T-helper 1 cell treated with Interleukin-12 subunit alpha and Interleukin-12 subunit beta and Interleukin-4 antibody, amounts not matched to agents 30 ng/mL and 1 ng/mL, for 36 hours (primary cell): ENCODE measurements at regions not wholly inside any gene's neighbourhood (a gene's known extent, or its start where the extent isn't known, plus 50 kb on each side); places are given as distances from the start of the nearest gene placed in this dataset.
"Not testable (repeated sequence)": the region's sequence is repeated elsewhere in the genome, so short reads cannot be mapped to it uniquely, and the experiment has no call there.

Experiments
- intact Hi-C: fragments of 100-400 bp; cut with micrococcal nuclease; formaldehyde crosslinking; loops from one replicate; pipeline ENCODE4 v1.15.1; 2024

DNA sequence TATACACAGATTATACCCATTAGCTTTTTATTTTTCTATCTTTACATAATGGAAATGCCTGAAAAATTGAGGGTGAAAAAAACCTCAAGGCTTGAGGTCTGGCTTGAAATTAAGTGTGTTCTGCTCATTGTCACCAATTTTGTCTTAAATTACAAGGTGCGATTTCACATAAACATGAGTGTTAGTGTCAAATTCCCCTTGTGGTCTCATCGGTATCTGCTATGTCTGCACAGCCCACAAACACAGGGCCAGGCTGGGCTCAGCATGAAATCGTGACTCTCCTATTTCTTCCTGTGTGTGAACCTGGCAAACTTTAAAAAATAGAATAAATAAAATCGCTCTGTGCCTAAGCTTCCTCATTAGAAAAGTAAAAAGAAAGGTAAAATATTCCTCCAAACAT, 109.1 kb downstream of the CRLF2 start:
- intact Hi-C loops = no loop called here

GRCh38 chrX:1102786-1103185, 109.7 kb downstream of the CRLF2 start:
- intact Hi-C loops = no loop called here

DNA sequence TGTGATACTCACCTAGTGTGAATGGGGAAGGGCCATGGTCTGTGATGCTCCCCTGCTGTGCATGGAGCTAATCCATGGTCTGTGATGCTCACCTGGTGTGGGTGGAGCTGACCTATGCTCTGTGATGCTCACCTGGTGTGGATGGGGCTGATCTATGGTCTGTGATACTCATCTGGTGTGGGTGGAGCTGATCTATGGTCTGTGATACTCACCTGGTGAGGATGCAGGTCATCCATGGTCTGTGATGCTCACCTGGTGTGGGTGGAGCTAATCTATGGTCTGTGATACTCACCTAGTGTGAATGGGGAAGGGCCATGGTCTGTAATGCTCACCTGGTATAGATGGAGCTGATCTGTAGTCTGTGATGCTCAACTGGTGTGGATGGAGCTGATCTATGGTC, 110.2 kb downstream of the CRLF2 start:
- intact Hi-C loops = not testable (repeated sequence)

- intact Hi-C loops = no loop called here
These were observed 113.2 kb downstream of the CRLF2 start for GRCh38 chrX:1099146-1099770.

DNA sequence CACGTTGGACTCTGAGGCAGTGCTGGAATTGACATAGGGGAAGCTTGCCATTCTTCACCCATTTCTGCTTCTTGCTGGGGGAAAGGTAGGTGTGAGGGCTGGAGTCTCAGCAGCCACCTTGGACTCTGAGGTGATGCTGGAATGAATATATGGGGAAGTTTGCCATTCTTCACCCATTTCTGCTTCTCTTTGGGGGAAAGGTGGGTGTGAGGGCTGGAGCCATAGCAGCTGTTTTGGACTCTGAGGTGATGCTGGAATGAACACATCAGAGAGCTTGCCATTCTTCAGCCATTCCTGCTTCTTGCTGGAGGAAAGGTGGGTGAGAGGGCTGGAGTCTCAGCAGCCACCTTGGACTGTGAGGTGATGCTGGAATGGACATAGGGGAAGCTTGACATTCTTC, 115.1 kb downstream of the CRLF2 start:
- intact Hi-C loops = no loop called here

- intact Hi-C loops = no loop called here
These were observed 117.7 kb downstream of the CRLF2 start for GRCh38 chrX:1094566-1095333.

GRCh38 chrX:1093586-1094421, 118.6 kb downstream of the CRLF2 start:
- intact Hi-C loops = loop anchor here (1.0 to 2.0 kb wide), 4 partner anchors 17 to 775 kb away; partner anchors contain the start of gene GTPBP6

- intact Hi-C loops = loop anchor here (1.0 to 2.0 kb wide), 4 partner anchors 16 to 774 kb away; partner anchors contain the start of gene GTPBP6
These were observed 119.3 kb downstream of the CRLF2 start for GRCh38 chrX:1093121-1093520.

- intact Hi-C loops = no loop called here
These were observed 125.7 kb downstream of the CRLF2 start for GRCh38 chrX:1086444-1087409.

GRCh38 chrX:1085871-1086270, 126.6 kb downstream of the CRLF2 start:
- intact Hi-C loops = not testable (repeated sequence)

- intact Hi-C loops = no loop called here
These were observed 127.8 kb downstream of the CRLF2 start for GRCh38 chrX:1084689-1085088.

- intact Hi-C loops = loop anchor here (1.0 kb wide), 1 partner anchor 16 kb away; no protein-coding TSS in a partner anchor
These were observed 135.4 kb downstream of the CRLF2 start for GRCh38 chrX:1076871-1077651.

DNA sequence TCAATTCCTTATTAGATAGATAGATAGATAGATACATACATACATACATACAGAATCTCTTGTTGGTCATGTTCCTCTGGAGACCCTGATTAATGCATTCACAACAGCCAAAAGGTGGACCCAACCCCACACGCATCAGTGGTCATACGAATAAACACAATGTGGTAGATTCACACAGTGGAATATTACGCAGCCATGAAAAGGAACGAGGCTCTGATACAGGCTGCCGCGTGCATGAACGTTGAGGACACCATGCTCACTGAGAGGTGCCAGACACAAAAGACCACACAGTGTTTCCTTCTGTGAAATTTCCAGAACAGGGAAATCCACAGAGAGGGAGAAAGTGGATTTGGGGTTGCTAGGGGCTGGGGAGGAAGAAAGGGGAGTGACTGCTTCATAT, 136.7 kb downstream of the CRLF2 start:
- intact Hi-C loops = loop anchor here (2.0 kb wide), 1 partner anchor 161 kb away; no protein-coding TSS in a partner anchor

DNA sequence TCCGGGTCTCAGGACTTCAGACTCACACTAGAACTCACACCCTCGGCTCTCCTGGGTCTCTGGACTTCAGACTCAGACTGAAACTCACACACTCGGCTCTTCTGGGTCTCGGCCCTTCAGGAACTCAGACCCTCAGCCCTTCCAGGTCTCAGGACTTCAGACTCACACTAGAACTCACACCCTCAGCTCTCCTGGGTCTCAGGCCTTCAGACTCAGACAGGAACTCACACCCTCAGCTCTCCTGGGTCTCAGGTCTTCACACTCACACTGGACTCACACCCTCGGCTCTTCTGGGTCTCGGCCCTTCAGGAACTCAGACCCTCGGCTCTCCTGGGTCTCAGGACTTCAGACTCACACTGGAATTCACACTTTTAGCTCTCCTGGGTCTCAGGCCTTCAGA, 137.3 kb downstream of the CRLF2 start:
- intact Hi-C loops = loop anchor here (2.0 kb wide), 1 partner anchor 160 kb away; no protein-coding TSS in a partner anchor

- intact Hi-C loops = loop anchor here (2.0 to 5.0 kb wide), 4 partner anchors 62 to 502 kb away; no protein-coding TSS in a partner anchor
These were observed 137.7 kb downstream of the CRLF2 start for GRCh38 chrX:1074755-1075154.

DNA sequence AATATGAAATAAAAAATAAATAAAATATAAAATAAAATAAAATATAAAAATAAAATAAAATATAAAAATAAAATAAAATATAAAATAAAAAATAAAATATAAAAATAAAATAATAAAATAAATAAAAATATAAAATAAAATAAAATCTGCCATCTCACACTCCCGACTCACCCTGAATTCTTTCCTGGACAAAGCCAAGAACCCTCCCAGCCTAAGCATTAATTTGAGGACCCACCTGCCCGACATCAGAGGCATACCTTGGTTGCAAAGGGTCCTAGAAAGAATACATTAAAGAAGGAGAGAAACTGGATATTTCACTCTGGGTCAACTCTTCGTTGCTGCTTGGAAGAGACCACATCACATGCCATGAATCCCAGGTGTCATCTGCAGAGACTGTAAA, 138.3 kb downstream of the CRLF2 start:
- intact Hi-C loops = loop anchor here (2.0 to 5.0 kb wide), 4 partner anchors 62 to 502 kb away; no protein-coding TSS in a partner anchor

DNA sequence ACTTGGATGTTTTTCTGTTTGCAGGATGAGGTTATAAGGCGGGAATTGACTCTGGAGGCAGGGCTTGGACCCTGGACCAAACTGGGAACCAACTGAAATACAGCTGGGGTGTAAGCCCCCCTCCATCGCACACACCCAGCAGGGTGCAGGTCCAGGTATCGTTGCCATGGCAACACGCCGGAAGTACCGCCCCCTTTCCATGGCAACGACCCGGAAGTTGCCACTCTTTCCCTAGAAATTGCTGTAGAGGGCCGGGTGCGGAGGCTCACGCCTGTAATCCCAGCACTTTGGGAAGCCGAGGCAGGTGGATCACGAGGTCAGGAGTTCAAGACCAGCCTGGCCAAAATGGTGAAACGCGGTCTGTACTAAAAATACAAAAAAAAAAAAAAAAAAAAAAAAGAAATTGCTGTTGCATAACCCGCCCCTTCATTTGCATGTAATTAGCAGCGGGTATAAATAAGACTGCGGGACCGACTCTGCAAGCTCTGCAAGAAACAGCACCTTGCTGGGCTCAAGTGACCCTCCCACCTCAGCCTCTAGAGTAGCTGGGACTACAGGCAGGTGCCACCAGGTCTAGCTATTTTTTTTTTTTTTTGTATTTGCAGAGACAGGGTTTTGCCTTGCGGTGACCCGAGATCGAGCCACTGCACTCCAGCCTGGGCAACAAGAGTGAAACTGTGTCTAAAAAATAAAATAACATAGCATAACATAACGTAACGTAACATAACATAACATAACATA, 139.6 kb downstream of the CRLF2 start:
- intact Hi-C loops = loop anchor here (5.0 kb wide), 3 partner anchors 61 to 501 kb away; no protein-coding TSS in a partner anchor

DNA sequence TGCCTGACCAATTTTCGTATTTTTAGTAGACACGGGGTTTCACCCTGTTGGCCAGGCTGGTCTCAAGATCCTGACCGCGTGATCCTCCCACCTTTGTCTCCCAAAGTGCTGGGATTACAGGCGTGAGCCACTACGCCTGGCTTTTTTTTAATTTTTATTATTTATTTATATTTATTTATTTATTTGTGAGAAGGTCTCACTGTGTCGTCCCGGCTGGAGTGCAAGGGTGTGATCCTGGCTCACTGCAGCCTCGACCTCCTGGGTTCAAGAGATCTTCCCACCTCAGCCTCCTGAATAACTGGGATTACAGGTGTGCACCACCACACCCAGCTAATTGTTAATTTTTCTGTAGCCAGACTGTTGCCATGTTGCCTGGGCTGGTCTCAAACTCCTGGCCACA, 141.1 kb downstream of the CRLF2 start:
- intact Hi-C loops = loop anchor here (5.0 kb wide), 3 partner anchors 59 to 499 kb away; no protein-coding TSS in a partner anchor

DNA sequence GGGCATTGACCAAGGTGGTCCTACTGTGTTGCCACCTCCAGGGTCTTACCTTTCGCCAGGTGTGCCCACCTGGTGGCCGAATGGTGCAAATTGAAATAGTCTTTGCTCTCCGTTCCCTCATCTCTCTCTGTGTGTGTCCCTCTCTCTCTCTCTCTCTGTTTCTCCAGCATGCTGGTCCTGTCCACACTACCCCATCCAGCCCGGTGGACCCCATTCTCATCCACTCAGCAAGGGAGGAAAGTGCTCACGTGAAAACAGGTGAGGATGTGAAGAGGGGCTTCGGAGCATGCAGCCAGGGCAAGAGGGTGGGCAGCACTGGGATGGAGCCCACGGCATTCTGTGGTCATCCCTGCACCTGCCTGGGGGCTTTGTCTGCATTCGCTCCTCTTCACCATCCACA, 150.1 kb downstream of the CRLF2 start:
- intact Hi-C loops = no loop called here
